IMR-90 (cell line): ENCODE measurements at regions not wholly inside any gene's neighbourhood (a gene's known extent, or its start where the extent isn't known, plus 50 kb on each side); places are given as distances from the start of the nearest gene placed in this dataset.

ENCODE experiments used
- ATAC-seq: fragments of 200-7000 bp; cut with Tn5 transposase; 2 replicates; pipeline ENCODE4 v1.9.1; 2020; ENCODE audit warnings: low read depth, mild to moderate bottlenecking, moderate library complexity
- BruUV-seq: library from RNA; stranded (reverse); fragments of 400-500 nt; replicated peaks from 2 replicates; lab custom pipeline; 2021; lab: Mats Ljungman, UMichigan
- CTCF ChIA-PET: fragments of 300-600 bp; formaldehyde crosslinking; extraction: SDS; loops from one replicate; lab custom pipeline; 2021; ENCODE audit warnings: antibody characterized with exemption; lab: Yijun Ruan, JAX
- POLR2A ChIA-PET: fragments of 300-600 bp; sonication (Branson Sonifier 250); formaldehyde crosslinking; loops from one replicate; lab custom pipeline; 2022; ENCODE audit warnings: antibody characterized with exemption; ENCODE audit not compliant: unreplicated experiment; lab: Charles Lee
- DNase-seq: peaks from one replicate; pipeline ENCODE4 v3.0.0; 2013
- H2AFZ ChIP-seq: replicated peaks from 2 replicates; pipeline ENCODE3; 2013; ENCODE audit warnings: low read length, mild to moderate bottlenecking; ENCODE audit not compliant: poor library complexity
- H2AK5ac ChIP-seq: 2 replicates; pipeline ENCODE4 v1.6.1; 2013; ENCODE audit warnings: low read depth, low read length, inconsistent platforms
- H2AK9ac ChIP-seq: replicated peaks from 2 replicates; pipeline ENCODE3; 2013; ENCODE audit warnings: mild to moderate bottlenecking, low read depth, low read length, moderate library complexity; ENCODE audit not compliant: poor library complexity
- H2BK120ac ChIP-seq: 2 replicates; pipeline ENCODE4 v1.6.1; 2013; ENCODE audit warnings: low read depth, low read length, inconsistent platforms
- H2BK15ac ChIP-seq: 3 replicates; pipeline ENCODE4 v1.6.1; 2013; ENCODE audit warnings: low read depth, low read length, inconsistent platforms
- H2BK20ac ChIP-seq: 2 replicates; pipeline ENCODE4 v1.6.1; 2013; ENCODE audit warnings: low read depth, mild to moderate bottlenecking, inconsistent platforms, low read length, moderate library complexity
- H2BK5ac ChIP-seq: 2 replicates; pipeline ENCODE4 v1.6.1; 2013; ENCODE audit warnings: mild to moderate bottlenecking, low read depth, low read length, inconsistent platforms; ENCODE audit not compliant: poor library complexity, severe bottlenecking
- H3K14ac ChIP-seq: replicated peaks from 2 replicates; pipeline ENCODE4 v1.6.1; 2013; ENCODE audit warnings: low read depth, low read length, inconsistent platforms
- H3K18ac ChIP-seq: 2 replicates; pipeline ENCODE4 v1.6.1; 2013; ENCODE audit warnings: low read depth, low read length, control low read depth
- H3K23ac ChIP-seq: 2 replicates; pipeline ENCODE4 v1.6.1; 2013; ENCODE audit warnings: low read depth, low read length, inconsistent platforms
- H3K27ac ChIP-seq: 2 replicates; pipeline ENCODE4 v1.5.1; 2013; ENCODE audit warnings: mild to moderate bottlenecking, control low read depth, low read length; ENCODE audit not compliant: insufficient read depth
- H3K27me3 ChIP-seq: 2 replicates; pipeline ENCODE4 v1.6.1; 2013; ENCODE audit warnings: low read length; ENCODE audit not compliant: control insufficient read depth, insufficient read depth
- H3K36me3 ChIP-seq: 2 replicates; pipeline ENCODE4 v1.6.1; 2013; ENCODE audit warnings: low read length, mixed read lengths; ENCODE audit not compliant: control insufficient read depth, insufficient read depth
- H3K4ac ChIP-seq: 2 replicates; pipeline ENCODE4 v1.6.1; 2013; ENCODE audit warnings: low read depth, low read length, inconsistent platforms
- H3K4me1 ChIP-seq: 2 replicates; pipeline ENCODE4 v1.6.1; 2013; ENCODE audit warnings: low read length, mixed read lengths; ENCODE audit not compliant: control insufficient read depth, insufficient read depth
- H3K4me2 ChIP-seq: 2 replicates; pipeline ENCODE4 v1.6.1; 2013; ENCODE audit warnings: low read depth, mild to moderate bottlenecking, control low read depth, low read length, moderate library complexity
- H3K4me3 ChIP-seq: 2 replicates; pipeline ENCODE4 v1.5.1; 2013; ENCODE audit warnings: low read depth, mild to moderate bottlenecking, control low read depth, low read length, moderate library complexity; ENCODE audit not compliant: insufficient read depth
- H3K56ac ChIP-seq: 2 replicates; pipeline ENCODE4 v1.6.1; 2013; ENCODE audit warnings: low read length, inconsistent platforms; ENCODE audit not compliant: insufficient read depth; ENCODE audit errors: extremely low read depth
- H3K79me1 ChIP-seq, 2 experiments: 2 replicates each; pipeline ENCODE4 v1.6.1; 2013; ENCODE audit warnings: low read length in 2 of 2, inconsistent platforms in 1 of 2, low read depth in 1 of 2
- H3K9ac ChIP-seq: 2 replicates; pipeline ENCODE4 v1.6.1; 2013; ENCODE audit warnings: low read depth, low read length, control low read depth
- H3K9me1 ChIP-seq: 2 replicates; pipeline ENCODE4 v1.6.1; 2013; ENCODE audit warnings: low read length, inconsistent platforms; ENCODE audit not compliant: insufficient read depth
- H3K9me3 ChIP-seq: 2 replicates; pipeline ENCODE4 v1.6.1; 2013; ENCODE audit warnings: low read length; ENCODE audit not compliant: control insufficient read depth, insufficient read depth
- H4K20me1 ChIP-seq: 2 replicates; pipeline ENCODE4 v1.6.1; 2013; ENCODE audit warnings: low read length, inconsistent platforms; ENCODE audit not compliant: insufficient read depth
- H4K5ac ChIP-seq: 2 replicates; pipeline ENCODE4 v1.6.1; 2013; ENCODE audit warnings: mild to moderate bottlenecking, low read depth, low read length, control low read depth
- H4K8ac ChIP-seq, 2 experiments: 2 replicates each; pipeline ENCODE4 v1.6.1; 2013; ENCODE audit warnings: low read depth in 2 of 2, low read length in 2 of 2, control low read depth in 1 of 2, inconsistent platforms in 1 of 2
- H4K91ac ChIP-seq: 2 replicates; pipeline ENCODE4 v1.6.1; 2013; ENCODE audit warnings: low read depth, low read length, inconsistent platforms; ENCODE audit not compliant: insufficient read depth
- BHLHE40 ChIP-seq: fragments of 150-350 bp; IDR thresholded peaks from 2 replicates; pipeline ENCODE4 v1.6.1; 2016; ENCODE audit warnings: mild to moderate bottlenecking, low read depth, low read length
- CEBPB ChIP-seq: IDR thresholded peaks from 2 replicates; pipeline ENCODE4 v1.6.1; 2012; ENCODE audit warnings: low read depth, low read length, improper control_type of control experiment
- CHD1 ChIP-seq: IDR thresholded peaks from 2 replicates; pipeline ENCODE4 v1.6.1; 2012; ENCODE audit warnings: low read depth, low read length, improper control_type of control experiment
- CTCF ChIP-seq: conservative IDR thresholded peaks from 2 replicates; pipeline ENCODE4 v1.5.1; 2012; ENCODE audit warnings: mild to moderate bottlenecking, low read depth, low read length, improper control_type of control experiment
- ELK1 ChIP-seq: fragments of 150-350 bp; IDR thresholded peaks from 2 replicates; pipeline ENCODE4 v1.6.1; 2016; ENCODE audit warnings: low read depth, mild to moderate bottlenecking, low read length, moderate library complexity, borderline replicate concordance
- FOS ChIP-seq: fragments of 150-350 bp; IDR thresholded peaks from 2 replicates; pipeline ENCODE4 v1.6.1; 2016; ENCODE audit warnings: low read depth, low read length
- MAFK ChIP-seq: IDR thresholded peaks from 2 replicates; pipeline ENCODE4 v1.6.1; 2012; ENCODE audit warnings: low read depth, low read length, improper control_type of control experiment
- MAZ ChIP-seq: IDR thresholded peaks from 2 replicates; pipeline ENCODE4 v1.6.1; 2012; ENCODE audit warnings: low read depth, mild to moderate bottlenecking, low read length, improper control_type of control experiment, moderate library complexity, borderline replicate concordance
- MXI1 ChIP-seq: IDR thresholded peaks from 2 replicates; pipeline ENCODE4 v1.6.1; 2012; ENCODE audit warnings: low read depth, mild to moderate bottlenecking, low read length, moderate library complexity, borderline replicate concordance
- NFE2L2 ChIP-seq: fragments of 150-350 bp; IDR thresholded peaks from 2 replicates; pipeline ENCODE4 v1.6.1; 2016; ENCODE audit warnings: low read depth, mild to moderate bottlenecking, low read length
- POLR2A ChIP-seq: IDR thresholded peaks from 2 replicates; pipeline ENCODE4 v1.6.1; 2012; ENCODE audit warnings: mild to moderate bottlenecking, low read depth, low read length
- RAD21 ChIP-seq: IDR thresholded peaks from 2 replicates; pipeline ENCODE4 v1.6.1; 2012; ENCODE audit warnings: low read length, improper control_type of control experiment
- RCOR1 ChIP-seq: IDR thresholded peaks from 2 replicates; pipeline ENCODE4 v1.6.1; 2012; ENCODE audit warnings: mild to moderate bottlenecking, low read length, improper control_type of control experiment; ENCODE audit not compliant: insufficient replicate concordance
- RFX5 ChIP-seq: IDR thresholded peaks from 2 replicates; pipeline ENCODE4 v1.8.0; 2012; ENCODE audit warnings: low read depth, mild to moderate bottlenecking, low read length, moderate library complexity
- SMC3 ChIP-seq: fragments of 150-350 bp; IDR thresholded peaks from 2 replicates; pipeline ENCODE4 v1.6.1; 2016; ENCODE audit warnings: low read depth, mild to moderate bottlenecking, antibody characterized with exemption, low read length, moderate library complexity
- USF2 ChIP-seq: fragments of 150-350 bp; IDR thresholded peaks from 2 replicates; pipeline ENCODE4 v1.6.1; 2017; ENCODE audit warnings: mild to moderate bottlenecking, antibody characterized with exemption, low read length, low read depth
- WGBS, 2 experiments: methylation state at CpG; one replicate each; pipeline versions ENCODE4 v1.1.5 to v1.1.7; 2013; ENCODE audit warnings: missing lambda C conversion rate in 2 of 2; ENCODE audit not compliant: insufficient read length in 1 of 2; ENCODE audit errors: extremely low coverage in 2 of 2; 5-methylcytosine and 5-hydroxymethylcytosine counted together
- dilution Hi-C: fragments of 300-500 bp; cut with HindIII; formaldehyde crosslinking; loops from one replicate; pipeline ENCODE4 v1.14.3; 2018; ENCODE audit warnings: low sequenced_read_pairs; ENCODE audit not compliant: unreplicated experiment
- in situ Hi-C: fragments of 300-500 bp; cut with MboI; formaldehyde crosslinking; loops from 3 replicates; pipeline ENCODE4 v1.14.3; 2019; ENCODE audit warnings: low sequenced_read_pairs, inconsistent platforms, mixed read lengths
- intact Hi-C: fragments of 100-400 bp; cut with micrococcal nuclease; formaldehyde crosslinking; loops from 2 replicates; pipeline ENCODE4 v1.10.0; 2022

- in situ Hi-C loops = no loop called here
These were observed 431.5 kb upstream of the CHRM3 start for GRCh38 chr1:238954865-238955264.

More at GRCh38 chr1:238954865-238955264, 431.5 kb upstream of the CHRM3 start:
- Histone ChIP-seq H4K8ac (no peak overlapping the region), H2BK120ac (no peak overlapping the region), H2AK5ac (no peak overlapping the region), H3K23ac (no peak overlapping the region), H4K20me1 (no peaks in the 10 kb centered on the region), H3K14ac (no peak overlapping the region), H3K27me3 (no peaks in the 10 kb centered on the region), H3K79me1 (no peaks in the 10 kb centered on the region), H3K4ac (no peak overlapping the region), H2AK9ac (no peak overlapping the region), H3K4me1 (no peaks in the 10 kb centered on the region), H4K91ac (no peak overlapping the region), H3K18ac (no peak overlapping the region), H3K27ac (no peak overlapping the region), H3K4me2 (no peak overlapping the region), H2BK20ac (no peak overlapping the region), H2AFZ (no peak overlapping the region), H3K9me1 (no peaks in the 10 kb centered on the region), H2BK5ac (no peak overlapping the region), H2BK15ac (no peak overlapping the region), H3K36me3 (no peaks in the 10 kb centered on the region), H4K5ac (no peak overlapping the region), H3K9ac (no peak overlapping the region), H3K9me3 (peaks cover 3% of the 10 kb centered on the region), H3K4me3 (no peak overlapping the region), H3K56ac (no peak overlapping the region)
- dilution Hi-C loops (no loop called here), intact Hi-C loops (loop anchor here (5.0 kb wide), 1 partner anchor 1148 kb away; no protein-coding TSS in a partner anchor)
- POLR2A ChIA-PET = no interaction called here
- CTCF ChIA-PET = no interaction called here
- WGBS, 2 experiments = no CpG with 5 or more reads among the region's 2 CpGs
- ATAC-seq (no peak), DNase-seq (no peak)
- TF ChIP-seq NFE2L2 (no peak), RCOR1 (no peak), MXI1 (no peak), POLR2A (no peak), RAD21 (no peak), FOS (no peak), SMC3 (no peak), CTCF (no peak), MAZ (no peak), CHD1 (no peak), RFX5 (no peak), MAFK (no peak), CEBPB (no peak), BHLHE40 (no peak), ELK1 (no peak), USF2 (no peak)
- BruUV-seq = no TSS peak
